IMR-90 (cell line): ENCODE measurements at regions not wholly inside any gene's neighbourhood (a gene's known extent, or its start where the extent isn't known, plus 50 kb on each side); places are given as distances from the start of the nearest gene placed in this dataset.
A peak's percentile ranks its signal among the peaks of the same experiment; 100 is the strongest.

Experiments used
- ATAC-seq: fragments of 200-7000 bp; cut with Tn5 transposase; 2 replicates; pipeline ENCODE4 v1.9.1; 2020; ENCODE audit warnings: low read depth, mild to moderate bottlenecking, moderate library complexity
- BruUV-seq: library from RNA; stranded (reverse); fragments of 400-500 nt; replicated peaks from 2 replicates; lab custom pipeline; 2021; lab: Mats Ljungman, UMichigan
- CTCF ChIA-PET: fragments of 300-600 bp; formaldehyde crosslinking; extraction: SDS; loops from one replicate; lab custom pipeline; 2021; ENCODE audit warnings: antibody characterized with exemption; lab: Yijun Ruan, JAX
- POLR2A ChIA-PET: fragments of 300-600 bp; sonication (Branson Sonifier 250); formaldehyde crosslinking; loops from one replicate; lab custom pipeline; 2022; ENCODE audit warnings: antibody characterized with exemption; ENCODE audit not compliant: unreplicated experiment; lab: Charles Lee
- DNase-seq: peaks from one replicate; pipeline ENCODE4 v3.0.0; 2013
- H2AFZ ChIP-seq: replicated peaks from 2 replicates; pipeline ENCODE3; 2013; ENCODE audit warnings: low read length, mild to moderate bottlenecking; ENCODE audit not compliant: poor library complexity
- H2AK5ac ChIP-seq: 2 replicates; pipeline ENCODE4 v1.6.1; 2013; ENCODE audit warnings: low read depth, low read length, inconsistent platforms
- H2AK9ac ChIP-seq: replicated peaks from 2 replicates; pipeline ENCODE3; 2013; ENCODE audit warnings: mild to moderate bottlenecking, low read depth, low read length, moderate library complexity; ENCODE audit not compliant: poor library complexity
- H2BK120ac ChIP-seq: 2 replicates; pipeline ENCODE4 v1.6.1; 2013; ENCODE audit warnings: low read depth, low read length, inconsistent platforms
- H2BK15ac ChIP-seq: 3 replicates; pipeline ENCODE4 v1.6.1; 2013; ENCODE audit warnings: low read depth, low read length, inconsistent platforms
- H2BK20ac ChIP-seq: 2 replicates; pipeline ENCODE4 v1.6.1; 2013; ENCODE audit warnings: low read depth, mild to moderate bottlenecking, inconsistent platforms, low read length, moderate library complexity
- H2BK5ac ChIP-seq: 2 replicates; pipeline ENCODE4 v1.6.1; 2013; ENCODE audit warnings: mild to moderate bottlenecking, low read depth, low read length, inconsistent platforms; ENCODE audit not compliant: poor library complexity, severe bottlenecking
- H3K14ac ChIP-seq: replicated peaks from 2 replicates; pipeline ENCODE4 v1.6.1; 2013; ENCODE audit warnings: low read depth, low read length, inconsistent platforms
- H3K18ac ChIP-seq: 2 replicates; pipeline ENCODE4 v1.6.1; 2013; ENCODE audit warnings: low read depth, low read length, control low read depth
- H3K23ac ChIP-seq: 2 replicates; pipeline ENCODE4 v1.6.1; 2013; ENCODE audit warnings: low read depth, low read length, inconsistent platforms
- H3K27ac ChIP-seq: 2 replicates; pipeline ENCODE4 v1.5.1; 2013; ENCODE audit warnings: mild to moderate bottlenecking, control low read depth, low read length; ENCODE audit not compliant: insufficient read depth
- H3K27me3 ChIP-seq: 2 replicates; pipeline ENCODE4 v1.6.1; 2013; ENCODE audit warnings: low read length; ENCODE audit not compliant: control insufficient read depth, insufficient read depth
- H3K36me3 ChIP-seq: 2 replicates; pipeline ENCODE4 v1.6.1; 2013; ENCODE audit warnings: low read length, mixed read lengths; ENCODE audit not compliant: control insufficient read depth, insufficient read depth
- H3K4ac ChIP-seq: 2 replicates; pipeline ENCODE4 v1.6.1; 2013; ENCODE audit warnings: low read depth, low read length, inconsistent platforms
- H3K4me1 ChIP-seq: 2 replicates; pipeline ENCODE4 v1.6.1; 2013; ENCODE audit warnings: low read length, mixed read lengths; ENCODE audit not compliant: control insufficient read depth, insufficient read depth
- H3K4me2 ChIP-seq: 2 replicates; pipeline ENCODE4 v1.6.1; 2013; ENCODE audit warnings: low read depth, mild to moderate bottlenecking, control low read depth, low read length, moderate library complexity
- H3K4me3 ChIP-seq: 2 replicates; pipeline ENCODE4 v1.5.1; 2013; ENCODE audit warnings: low read depth, mild to moderate bottlenecking, control low read depth, low read length, moderate library complexity; ENCODE audit not compliant: insufficient read depth
- H3K56ac ChIP-seq: 2 replicates; pipeline ENCODE4 v1.6.1; 2013; ENCODE audit warnings: low read length, inconsistent platforms; ENCODE audit not compliant: insufficient read depth; ENCODE audit errors: extremely low read depth
- H3K79me1 ChIP-seq, 2 experiments: 2 replicates each; pipeline ENCODE4 v1.6.1; 2013; ENCODE audit warnings: low read length in 2 of 2, inconsistent platforms in 1 of 2, low read depth in 1 of 2
- H3K9ac ChIP-seq: 2 replicates; pipeline ENCODE4 v1.6.1; 2013; ENCODE audit warnings: low read depth, low read length, control low read depth
- H3K9me1 ChIP-seq: 2 replicates; pipeline ENCODE4 v1.6.1; 2013; ENCODE audit warnings: low read length, inconsistent platforms; ENCODE audit not compliant: insufficient read depth
- H3K9me3 ChIP-seq: 2 replicates; pipeline ENCODE4 v1.6.1; 2013; ENCODE audit warnings: low read length; ENCODE audit not compliant: control insufficient read depth, insufficient read depth
- H4K20me1 ChIP-seq: 2 replicates; pipeline ENCODE4 v1.6.1; 2013; ENCODE audit warnings: low read length, inconsistent platforms; ENCODE audit not compliant: insufficient read depth
- H4K5ac ChIP-seq: 2 replicates; pipeline ENCODE4 v1.6.1; 2013; ENCODE audit warnings: mild to moderate bottlenecking, low read depth, low read length, control low read depth
- H4K8ac ChIP-seq, 2 experiments: 2 replicates each; pipeline ENCODE4 v1.6.1; 2013; ENCODE audit warnings: low read depth in 2 of 2, low read length in 2 of 2, control low read depth in 1 of 2, inconsistent platforms in 1 of 2
- H4K91ac ChIP-seq: 2 replicates; pipeline ENCODE4 v1.6.1; 2013; ENCODE audit warnings: low read depth, low read length, inconsistent platforms; ENCODE audit not compliant: insufficient read depth
- CEBPB ChIP-seq: IDR thresholded peaks from 2 replicates; pipeline ENCODE4 v1.6.1; 2012; ENCODE audit warnings: low read depth, low read length, improper control_type of control experiment
- SMC3 ChIP-seq: fragments of 150-350 bp; IDR thresholded peaks from 2 replicates; pipeline ENCODE4 v1.6.1; 2016; ENCODE audit warnings: low read depth, mild to moderate bottlenecking, antibody characterized with exemption, low read length, moderate library complexity
- WGBS, 2 experiments: methylation state at CpG; one replicate each; pipeline versions ENCODE4 v1.1.5 to v1.1.7; 2013; ENCODE audit warnings: missing lambda C conversion rate in 2 of 2; ENCODE audit not compliant: insufficient read length in 1 of 2; ENCODE audit errors: extremely low coverage in 2 of 2; 5-methylcytosine and 5-hydroxymethylcytosine counted together
- dilution Hi-C: fragments of 300-500 bp; cut with HindIII; formaldehyde crosslinking; loops from one replicate; pipeline ENCODE4 v1.14.3; 2018; ENCODE audit warnings: low sequenced_read_pairs; ENCODE audit not compliant: unreplicated experiment
- in situ Hi-C: fragments of 300-500 bp; cut with MboI; formaldehyde crosslinking; loops from 3 replicates; pipeline ENCODE4 v1.14.3; 2019; ENCODE audit warnings: low sequenced_read_pairs, inconsistent platforms, mixed read lengths
- intact Hi-C: fragments of 100-400 bp; cut with micrococcal nuclease; formaldehyde crosslinking; loops from 2 replicates; pipeline ENCODE4 v1.10.0; 2022
- TF ChIP-seq, protein P1 (sequence below): fragments of 150-350 bp; IDR thresholded peaks from 2 replicates; pipeline ENCODE4 v1.6.1; 2016; ENCODE audit warnings: low read depth, mild to moderate bottlenecking, low read length, moderate library complexity, borderline replicate concordance

DNA sequence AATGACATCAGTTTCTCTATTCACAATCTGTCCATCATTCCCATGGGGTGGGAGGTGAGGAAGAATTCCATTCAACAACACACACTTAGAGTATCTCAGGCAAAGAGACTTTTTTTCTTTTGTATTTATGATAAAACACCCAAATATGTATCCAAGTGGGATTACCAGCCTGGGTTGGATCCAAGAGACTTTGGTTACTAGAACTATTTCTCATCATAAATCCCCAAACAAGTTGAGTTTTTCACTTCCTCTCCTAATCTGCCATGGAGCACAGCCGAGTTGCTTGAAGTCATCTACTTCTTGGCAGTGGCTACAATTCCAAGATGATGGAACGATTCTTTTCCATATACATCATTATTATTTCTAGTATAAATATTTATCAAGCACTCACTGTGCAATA lies 209.2 kb upstream of the HMGA2 start:
- H3K4me1 ChIP-seq: peaks cover 20% of the 10 kb centered on the region
- POLR2A ChIA-PET: no interaction called here
- TF ChIP-seq, protein P1, sequence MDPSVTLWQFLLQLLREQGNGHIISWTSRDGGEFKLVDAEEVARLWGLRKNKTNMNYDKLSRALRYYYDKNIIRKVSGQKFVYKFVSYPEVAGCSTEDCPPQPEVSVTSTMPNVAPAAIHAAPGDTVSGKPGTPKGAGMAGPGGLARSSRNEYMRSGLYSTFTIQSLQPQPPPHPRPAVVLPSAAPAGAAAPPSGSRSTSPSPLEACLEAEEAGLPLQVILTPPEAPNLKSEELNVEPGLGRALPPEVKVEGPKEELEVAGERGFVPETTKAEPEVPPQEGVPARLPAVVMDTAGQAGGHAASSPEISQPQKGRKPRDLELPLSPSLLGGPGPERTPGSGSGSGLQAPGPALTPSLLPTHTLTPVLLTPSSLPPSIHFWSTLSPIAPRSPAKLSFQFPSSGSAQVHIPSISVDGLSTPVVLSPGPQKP: no peak
- TF ChIP-seq SMC3 (0 out of 2 replicates have a peak, but pooled peaks have one; percentile 2), CEBPB (0 out of 2 replicates have a peak, but pooled peaks have one; percentile 9)
- BruUV-seq: no TSS peak
- peak overlapping the region; percentile 34; the same call in 1 of the 2 replicates for H4K91ac ChIP-seq
- peak overlapping the region; percentile 99; the same call in 1 of the 2 replicates for H3K18ac ChIP-seq
- no peak overlapping the region for H2AK9ac ChIP-seq
- no CpG with 5 or more reads among the region's 2 CpGs for WGBS, 2 experiments
- no peaks in the 10 kb centered on the region for H3K36me3 ChIP-seq
- CTCF ChIA-PET: interaction anchor here (0.9 kb wide), 1 partner anchor 13 kb away, joined by 3 read pairs; no protein-coding TSS in a partner anchor
- peak overlapping the region; percentile 69 for H3K14ac ChIP-seq
- H3K9ac ChIP-seq: no peak overlapping the region
- peak overlapping the region; percentile 89; the same call in 1 of the 2 replicates for H3K4ac ChIP-seq
- no peak overlapping the region for H3K27ac ChIP-seq
- peak overlapping the region; percentile 98; the same call in 1 of the 2 replicates for H4K5ac ChIP-seq
- H3K9me3 ChIP-seq: no peaks in the 10 kb centered on the region
- H2BK20ac ChIP-seq: peak overlapping the region; percentile 90
- peak overlapping the region; percentile 83; the same call in 1 of the 3 replicates for H2BK15ac ChIP-seq
- H3K9me1 ChIP-seq: peaks cover 10% of the 10 kb centered on the region
- peak overlapping the region; percentile 92; the same call in 1 of the 2 replicates for H2BK120ac ChIP-seq
- H3K23ac ChIP-seq: peak overlapping the region; percentile 91; the same call in 1 of the 2 replicates
- DNase-seq (peak; percentile 98), ATAC-seq (peak; percentile 76)
- H4K8ac ChIP-seq: peak overlapping the region in 1 of 2 experiments; percentile 88; a peak in 2 of 4 replicates
- H4K20me1 ChIP-seq: no peaks in the 10 kb centered on the region
- intact Hi-C loops: loop anchor here (2.0 kb wide), 1 partner anchor 16 kb away; no protein-coding TSS in a partner anchor
- in situ Hi-C loops: no loop called here
- peak overlapping the region; percentile 47; the same call in 1 of the 2 replicates for H2AK5ac ChIP-seq
- H2AFZ ChIP-seq: no peak overlapping the region
- peak overlapping the region; percentile 35; the same call in 1 of the 2 replicates for H3K4me2 ChIP-seq
- dilution Hi-C loops: no loop called here
- H3K56ac ChIP-seq: peak overlapping the region; percentile 39; the same call in 1 of the 2 replicates
- peak overlapping the region; percentile 95 for H2BK5ac ChIP-seq
- H3K4me3 ChIP-seq: no peak overlapping the region
- peaks cover 6 to 27% of the 10 kb centered on the region in 2 experiments; a peak in 3 of 4 replicates for H3K79me1 ChIP-seq
- no peaks in the 10 kb centered on the region for H3K27me3 ChIP-seq
